Endothelial cell of umbilical vein (primary cell): ENCODE measurements at regions not wholly inside any gene's neighbourhood (a gene's known extent, or its start where the extent isn't known, plus 50 kb on each side); places are given as distances from the start of the nearest gene placed in this dataset.

Source experiments
- BruUV-seq: library from RNA; stranded (reverse); fragments of 400-500 nt; replicated peaks from 2 replicates; lab custom pipeline; 2021; lab: Mats Ljungman, UMichigan
- CTCF ChIA-PET: fragments of 300-600, 350-600 bp; sonication (Branson Sonifier 250); formaldehyde crosslinking; loops from one replicate; lab custom pipeline; 2021; ENCODE audit warnings: antibody characterized with exemption, inconsistent platforms; lab: Charles Lee
- POLR2A ChIA-PET: fragments of 300-600, 350-600 bp; sonication (Branson Sonifier 250); formaldehyde crosslinking; loops from one replicate; lab custom pipeline; 2021; ENCODE audit warnings: antibody characterized with exemption, inconsistent platforms; lab: Charles Lee
- DNase-seq: peaks from one replicate; pipeline ENCODE4 v3.0.0-alpha.2; 2011; ENCODE audit warnings: low read depth, low spot score
- FAIRE-seq: peaks from 2 replicates; lab custom pipeline; 2011; peaks lifted over from hg19 to GRCh38; lab: Jason Lieb, UNC
- H2AFZ ChIP-seq: 2 replicates; pipeline ENCODE4 v1.6.0; 2012; ENCODE audit warnings: low read depth, low read length, control low read depth, inconsistent platforms
- H3K27ac ChIP-seq: 2 replicates; pipeline ENCODE4 v1.5.1; 2011; ENCODE audit warnings: low read depth, mild to moderate bottlenecking, control low read depth, low read length, moderate library complexity; ENCODE audit not compliant: insufficient read depth
- H3K27me3 ChIP-seq, 2 experiments: 2 replicates each; pipeline versions ENCODE4 v1.6.0 to v1.6.1; 2011; ENCODE audit warnings: low read length in 2 of 2, mixed read lengths in 1 of 2; ENCODE audit not compliant: control insufficient read depth in 2 of 2, insufficient read depth in 2 of 2
- H3K36me3 ChIP-seq, 2 experiments: 2 replicates in 1 of 2; 3 replicates in 1 of 2; pipeline ENCODE4 v1.5.1; 2011; ENCODE audit warnings: low read length in 2 of 2, mild to moderate bottlenecking in 1 of 2, moderate library complexity in 1 of 2; ENCODE audit not compliant: control insufficient read depth in 2 of 2, insufficient read depth in 2 of 2; ENCODE audit errors: extremely low read depth in 1 of 2
- H3K4me1 ChIP-seq: 3 replicates; pipeline ENCODE4 v1.5.1; 2011; ENCODE audit warnings: mild to moderate bottlenecking, low read length; ENCODE audit not compliant: control insufficient read depth, insufficient read depth; ENCODE audit errors: extremely low read depth
- H3K4me2 ChIP-seq: 2 replicates; pipeline ENCODE4 v1.6.1; 2011; ENCODE audit warnings: low read length, control low read depth, mixed read lengths; ENCODE audit not compliant: insufficient read depth
- H3K4me3 ChIP-seq, 3 experiments: fragments of 200-600 bp in 1 of 3; sonication (generic), shearing (Covaris generic) in 1 of 3; replicated peaks in 1 of 3; 2 replicates each; pipeline ENCODE4 v1.5.1; 2011 to 2016; ENCODE audit warnings: control low read depth in 3 of 3, low read length in 3 of 3, mild to moderate bottlenecking in 2 of 3, inconsistent platforms in 1 of 3, low read depth in 1 of 3, moderate library complexity in 1 of 3; ENCODE audit not compliant: insufficient read depth in 1 of 3
- H3K79me2 ChIP-seq: 2 replicates; pipeline ENCODE4 v1.6.0; 2012; ENCODE audit warnings: low read length, inconsistent platforms; ENCODE audit not compliant: control insufficient read depth, insufficient read depth
- H3K9ac ChIP-seq: replicated peaks from 2 replicates; pipeline ENCODE3; 2011; ENCODE audit warnings: low read length, control low read depth; ENCODE audit not compliant: insufficient read depth; ENCODE audit errors: extremely low read depth
- H3K9me1 ChIP-seq: replicated peaks from 3 replicates; pipeline ENCODE4 v1.6.0; 2011; ENCODE audit warnings: mild to moderate bottlenecking, low read length; ENCODE audit not compliant: control insufficient read depth, insufficient read depth; ENCODE audit errors: extremely low read depth
- H3K9me3 ChIP-seq: replicated peaks from 2 replicates; pipeline ENCODE4 v1.5.1; 2012; ENCODE audit warnings: low read length, inconsistent platforms; ENCODE audit not compliant: control insufficient read depth, insufficient read depth
- H4K20me1 ChIP-seq: replicated peaks from 2 replicates; pipeline ENCODE3; 2011; ENCODE audit warnings: mild to moderate bottlenecking, low read length; ENCODE audit not compliant: control insufficient read depth, insufficient read depth; ENCODE audit errors: extremely low read depth
- EZH2 ChIP-seq: IDR thresholded peaks from 2 replicates; pipeline ENCODE4 v1.6.1; 2012; ENCODE audit warnings: borderline replicate concordance, low read depth, mild to moderate bottlenecking, moderate library complexity, low read length, inconsistent platforms; ENCODE audit not compliant: severe bottlenecking
- FOS ChIP-seq: IDR thresholded peaks from 2 replicates; pipeline ENCODE4 v1.6.1; 2011; ENCODE audit warnings: mild to moderate bottlenecking, low read length, moderate library complexity, borderline replicate concordance; ENCODE audit not compliant: insufficient read depth
- GATA2 ChIP-seq: IDR thresholded peaks from 2 replicates; pipeline ENCODE4 v1.7.0; 2011; ENCODE audit warnings: low read depth, mild to moderate bottlenecking, moderate library complexity, mixed read lengths, low read length; ENCODE audit not compliant: insufficient read length, insufficient read depth
- JUN ChIP-seq: IDR thresholded peaks from 2 replicates; pipeline ENCODE4 v1.6.1; 2011; ENCODE audit warnings: borderline replicate concordance, low read depth; ENCODE audit not compliant: insufficient read length, insufficient read depth
- MYC ChIP-seq: IDR thresholded peaks from one replicate; pipeline ENCODE4 v1.6.1; 2011; ENCODE audit warnings: mild to moderate bottlenecking, low read depth, low read length
- POLR2A ChIP-seq: IDR thresholded peaks from 2 replicates; pipeline ENCODE4 v1.6.1; 2012; ENCODE audit warnings: low read depth, mild to moderate bottlenecking, control low read depth, low read length
- POLR2AphosphoS5 ChIP-seq: IDR thresholded peaks from 2 replicates; pipeline ENCODE4 v1.6.1; 2012; ENCODE audit warnings: low read depth, mild to moderate bottlenecking, control low read depth, low read length, moderate library complexity; ENCODE audit not compliant: insufficient read depth
- dilution Hi-C: fragments of 300-500 bp; cut with MboI; formaldehyde crosslinking; loops from one replicate; pipeline ENCODE4 v1.15.0; 2019; ENCODE audit warnings: low sequenced_read_pairs; ENCODE audit not compliant: extremely low pct_ligation_motif_present
- intact Hi-C: fragments of 100-400 bp; cut with micrococcal nuclease; formaldehyde crosslinking; loops from one replicate; pipeline ENCODE4 v1.10.0; 2022
- TF ChIP-seq, protein P1 (sequence below), 2 donors: IDR thresholded peaks; 1 replicate in 1 of 2; 2 replicates in 1 of 2; pipeline ENCODE4 v1.5.1; 2011; ENCODE audit warnings: low read length in 2 of 2, mild to moderate bottlenecking in 2 of 2, moderate library complexity in 2 of 2, control low read depth in 1 of 2, inconsistent platforms in 1 of 2, low read depth in 1 of 2; ENCODE audit not compliant: insufficient read depth in 1 of 2; ENCODE audit errors: extremely low read depth in 1 of 2
- TF ChIP-seq, protein P2 (sequence below): IDR thresholded peaks from 2 replicates; pipeline ENCODE4 v1.6.1; 2011; ENCODE audit not compliant: insufficient read depth, insufficient read length

GRCh38 chr5:3353561-3353960 is 242.1 kb upstream of the IRX1 start:
- no TSS peak for BruUV-seq
- Histone ChIP-seq H3K27me3 (no peaks in the 10 kb centered on the region), H3K36me3 (no peaks in the 10 kb centered on the region), H3K4me2 (no peak overlapping the region), H3K9me3 (peaks cover 6% of the 10 kb centered on the region), H3K79me2 (no peaks in the 10 kb centered on the region), H2AFZ (no peak overlapping the region), H3K4me1 (no peaks in the 10 kb centered on the region), H3K4me3 (no peak overlapping the region), H3K27ac (no peak overlapping the region), H4K20me1 (no peaks in the 10 kb centered on the region), H3K9me1 (no peaks in the 10 kb centered on the region), H3K9ac (no peak overlapping the region)
- POLR2A ChIA-PET = no interaction called here
- TF ChIP-seq GATA2 = no peak
- no peak for TF ChIP-seq JUN
- TF ChIP-seq POLR2A = no peak
- TF ChIP-seq MYC = no peak
- TF ChIP-seq, protein P1, sequence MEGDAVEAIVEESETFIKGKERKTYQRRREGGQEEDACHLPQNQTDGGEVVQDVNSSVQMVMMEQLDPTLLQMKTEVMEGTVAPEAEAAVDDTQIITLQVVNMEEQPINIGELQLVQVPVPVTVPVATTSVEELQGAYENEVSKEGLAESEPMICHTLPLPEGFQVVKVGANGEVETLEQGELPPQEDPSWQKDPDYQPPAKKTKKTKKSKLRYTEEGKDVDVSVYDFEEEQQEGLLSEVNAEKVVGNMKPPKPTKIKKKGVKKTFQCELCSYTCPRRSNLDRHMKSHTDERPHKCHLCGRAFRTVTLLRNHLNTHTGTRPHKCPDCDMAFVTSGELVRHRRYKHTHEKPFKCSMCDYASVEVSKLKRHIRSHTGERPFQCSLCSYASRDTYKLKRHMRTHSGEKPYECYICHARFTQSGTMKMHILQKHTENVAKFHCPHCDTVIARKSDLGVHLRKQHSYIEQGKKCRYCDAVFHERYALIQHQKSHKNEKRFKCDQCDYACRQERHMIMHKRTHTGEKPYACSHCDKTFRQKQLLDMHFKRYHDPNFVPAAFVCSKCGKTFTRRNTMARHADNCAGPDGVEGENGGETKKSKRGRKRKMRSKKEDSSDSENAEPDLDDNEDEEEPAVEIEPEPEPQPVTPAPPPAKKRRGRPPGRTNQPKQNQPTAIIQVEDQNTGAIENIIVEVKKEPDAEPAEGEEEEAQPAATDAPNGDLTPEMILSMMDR (IDR thresholded peaks at IDR 0.05; ENCODE audit: extremely low read depth in 1 of 2, insufficient read depth in 1 of 2, low read depth in 1 of 2, low read length in 2 of 2) = no peak
- no peak for TF ChIP-seq EZH2
- TF ChIP-seq FOS = no peak
- TF ChIP-seq, protein P2, sequence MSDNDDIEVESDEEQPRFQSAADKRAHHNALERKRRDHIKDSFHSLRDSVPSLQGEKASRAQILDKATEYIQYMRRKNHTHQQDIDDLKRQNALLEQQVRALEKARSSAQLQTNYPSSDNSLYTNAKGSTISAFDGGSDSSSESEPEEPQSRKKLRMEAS = no peak
- no peak for TF ChIP-seq POLR2AphosphoS5
- DNase-seq (no peak), FAIRE-seq (no peak)
- intact Hi-C loops = no loop called here
- CTCF ChIA-PET = no interaction called here
- dilution Hi-C loops = no loop called here
